AG04449 (cell line): ENCODE measurements at regions not wholly inside any gene's neighbourhood (a gene's known extent, or its start where the extent isn't known, plus 50 kb on each side); places are given as distances from the start of the nearest gene placed in this dataset.

Experiments
- CTCF ChIA-PET: fragments of 350-600 bp; formaldehyde crosslinking; extraction: SDS; loops from one replicate; lab custom pipeline; 2021; ENCODE audit warnings: antibody characterized with exemption; lab: Yijun Ruan, JAX
- POLR2A ChIA-PET: fragments of 400-600, 350-600 bp; formaldehyde crosslinking; extraction: SDS; loops from one replicate; lab custom pipeline; 2020; ENCODE audit warnings: antibody characterized with exemption, inconsistent platforms; lab: Yijun Ruan, JAX
- DNase-seq: peaks from one replicate; pipeline ENCODE4 v3.0.0-alpha.2; 2010; ENCODE audit warnings: low read depth, low spot score
- H3K4me3 ChIP-seq: 2 replicates; pipeline ENCODE4 v1.5.1; 2011; ENCODE audit warnings: low read depth, mild to moderate bottlenecking, control low read depth, low read length
- CTCF ChIP-seq: IDR thresholded peaks from one replicate; pipeline ENCODE4 v1.5.1; 2011; ENCODE audit warnings: mild to moderate bottlenecking, moderate library complexity, low read length, control low read depth, inconsistent platforms; ENCODE audit not compliant: insufficient read depth; ENCODE audit errors: missing control alignments

GRCh38 chr15:95325763-95326404 lies 1004.6 kb upstream of the NR2F2 start:
- no peak for TF ChIP-seq CTCF
- CTCF ChIA-PET = no interaction called here
- POLR2A ChIA-PET = no interaction called here
- no peak overlapping the region for H3K4me3 ChIP-seq
- DNase-seq = no peak

GRCh38 chr15:95326431-95327182 lies 1003.9 kb upstream of the NR2F2 start:
- H3K4me3 ChIP-seq = peak overlapping the region; percentile 21; the same call in 1 of the 2 replicates
- ChIA-PET CTCF (no interaction called here), POLR2A (no interaction called here)
- DNase-seq = no peak
- TF ChIP-seq CTCF = no peak

GRCh38 chr15:95327183-95327525 lies 1003.3 kb upstream of the NR2F2 start:
- no peak for DNase-seq
- CTCF ChIA-PET = no interaction called here
- POLR2A ChIA-PET = no interaction called here
- H3K4me3 ChIP-seq = no peak overlapping the region
- no peak for TF ChIP-seq CTCF

GRCh38 chr15:95327661-95328060 lies 1002.8 kb upstream of the NR2F2 start:
- TF ChIP-seq CTCF = no peak
- POLR2A ChIA-PET = no interaction called here
- CTCF ChIA-PET = no interaction called here
- DNase-seq = no peak
- no peak overlapping the region for H3K4me3 ChIP-seq

GRCh38 chr15:95328559-95328958 lies 1001.9 kb upstream of the NR2F2 start:
- DNase-seq = no peak
- POLR2A ChIA-PET = no interaction called here
- CTCF ChIA-PET = no interaction called here
- no peak overlapping the region for H3K4me3 ChIP-seq
- no peak for TF ChIP-seq CTCF

GRCh38 chr15:95329362-95329761 lies 1001.1 kb upstream of the NR2F2 start:
- ChIA-PET POLR2A (no interaction called here), CTCF (no interaction called here)
- no peak for DNase-seq
- no peak for TF ChIP-seq CTCF
- H3K4me3 ChIP-seq = no peak overlapping the region
